Psoas muscle (tissue), 7 donors: ENCODE measurements at regions not wholly inside any gene's neighbourhood (a gene's known extent, or its start where the extent isn't known, plus 50 kb on each side); places are given as distances from the start of the nearest gene placed in this dataset.

Source experiments
- ATAC-seq, 4 donors: fragments of 200-7000 bp; cut with Tn5 transposase; one replicate each; pipeline ENCODE4 v1.9.1; 2020; ENCODE audit warnings: moderate library complexity in 3 of 4, mild to moderate bottlenecking in 2 of 4
- DNase-seq, 2 donors: peaks; one replicate each; pipeline ENCODE4 v3.0.0-alpha.2; 2020
- H3K27ac ChIP-seq: fragments of 200-600 bp; one replicate; pipeline ENCODE4 v1.8.0; 2022
- H3K27me3 ChIP-seq, 3 donors: fragments of 200-600 bp in 1 of 3; one replicate each; pipeline versions ENCODE4 v1.6.1 to v1.8.0; 2013 to 2022; ENCODE audit warnings: low read length in 2 of 3, mild to moderate bottlenecking in 2 of 3, moderate library complexity in 1 of 3; ENCODE audit not compliant: insufficient read depth in 3 of 3
- H3K36me3 ChIP-seq, 2 donors: fragments of 200-600 bp in 1 of 2; one replicate each; pipeline versions ENCODE4 v1.6.1 to v1.8.0; 2013 to 2022; ENCODE audit warnings: low read depth in 1 of 2, mild to moderate bottlenecking in 1 of 2, moderate library complexity in 1 of 2; ENCODE audit not compliant: insufficient read depth in 1 of 2
- H3K4me1 ChIP-seq: fragments of 200-600 bp; one replicate; pipeline ENCODE4 v1.8.0; 2022
- H3K4me3 ChIP-seq: fragments of 200-600 bp; one replicate; pipeline ENCODE4 v1.8.0; 2022; ENCODE audit warnings: mild to moderate bottlenecking
- H3K9me3 ChIP-seq: fragments of 200-600 bp; one replicate; pipeline ENCODE4 v1.8.0; 2022
- CTCF ChIP-seq: fragments of 200-600 bp; IDR thresholded peaks from one replicate; pipeline ENCODE4 v1.8.0; 2022; ENCODE audit warnings: antibody characterized with exemption
- WGBS, 3 donors: extraction: QIAGEN DNeasy Blood & Tissue Kit; methylation state at CpG; one replicate each; pipeline versions ENCODE4 v1.1.6 to v1.1.7; 2013; 5-methylcytosine and 5-hydroxymethylcytosine counted together
- intact Hi-C, 2 donors: fragments of 100-400 bp; cut with DNase I; formaldehyde crosslinking; loops; one replicate each; pipeline versions ENCODE4 v1.11.0 to v1.14.2; 2022
- donor health status: healthy with polysubstance abuse.
- donor health status: DM: no; HTN: no; CAD: no; lungs with moderate emphysema.
- donor health status: Bipolar disorder and iron deficiency.
- donor health status: healthy.
- donor health status: DM: yes; HTN: yes; CAD: no.
- donor health status: DM: no; HTN: no; CAD: no.
- donor health status: DM: yes; HTN: yes; CAD: no.

- ATAC-seq (no peak), DNase-seq (no peak)
- Histone ChIP-seq H3K9me3 (peaks cover under 1% of the 10 kb centered on the region), H3K4me1 (no peaks in the 10 kb centered on the region), H3K27ac (no peak overlapping the region), H3K4me3 (no peak overlapping the region), H3K36me3 (no peaks in the 10 kb centered on the region), H3K27me3 (no peaks in the 10 kb centered on the region)
- intact Hi-C loops: no loop called here
- no peak for TF ChIP-seq CTCF
- WGBS, 3 donors: 49 to 55% (median 55%) methylated on average over 6 of the region's 6 CpGs
Observed at GRCh38 chr6:155660251-155660977, 204.8 kb upstream of the NOX3 start.

- 84 to 85% (median 84%) methylated on average over 3 of the region's 3 CpGs for WGBS, 3 donors
Observed at GRCh38 chr6:155656024-155656423, 200.4 kb upstream of the NOX3 start.

GRCh38 chr6:155654474-155654873 lies 198.8 kb upstream of the NOX3 start:
- intact Hi-C loops: no loop called here
- TF ChIP-seq CTCF: no peak
- Histone ChIP-seq H3K36me3 (no peaks in the 10 kb centered on the region), H3K4me1 (no peaks in the 10 kb centered on the region), H3K4me3 (no peak overlapping the region), H3K27ac (no peak overlapping the region), H3K9me3 (peaks cover 6% of the 10 kb centered on the region), H3K27me3 (no peaks in the 10 kb centered on the region)
- no peak for ATAC-seq
- no peak for DNase-seq

More at GRCh38 chr6:155656024-155656423, 200.4 kb upstream of the NOX3 start:
- ATAC-seq: no peak
- no peak overlapping the region for H3K27ac ChIP-seq
- no peak for DNase-seq
- no peak for TF ChIP-seq CTCF
- H3K36me3 ChIP-seq: no peaks in the 10 kb centered on the region
- peaks cover 6% of the 10 kb centered on the region for H3K9me3 ChIP-seq
- intact Hi-C loops: no loop called here
- H3K4me1 ChIP-seq: no peaks in the 10 kb centered on the region
- H3K27me3 ChIP-seq: no peaks in the 10 kb centered on the region
- H3K4me3 ChIP-seq: no peak overlapping the region

GRCh38 chr6:155648301-155648700 lies 192.7 kb upstream of the NOX3 start:
- no peak for ATAC-seq
- Histone ChIP-seq H3K27ac (no peak overlapping the region), H3K36me3 (no peaks in the 10 kb centered on the region), H3K4me1 (no peaks in the 10 kb centered on the region), H3K9me3 (no peaks in the 10 kb centered on the region), H3K4me3 (no peak overlapping the region), H3K27me3 (no peaks in the 10 kb centered on the region)
- intact Hi-C loops: no loop called here
- 15 to 24% (median 18%) methylated on average over 5 of the region's 5 CpGs for WGBS, 3 donors
- no peak for DNase-seq
- no peak for TF ChIP-seq CTCF

- Histone ChIP-seq H3K4me3 (no peak overlapping the region), H3K9me3 (no peaks in the 10 kb centered on the region), H3K4me1 (no peaks in the 10 kb centered on the region), H3K27ac (no peak overlapping the region), H3K27me3 (no peaks in the 10 kb centered on the region), H3K36me3 (no peaks in the 10 kb centered on the region)
- no peak for DNase-seq
- intact Hi-C loops: loop anchor here in 1 of 2 donors (2.0 kb wide), 1 partner anchor 27 kb away; no protein-coding TSS in a partner anchor
- no peak for ATAC-seq
- no peak for TF ChIP-seq CTCF
Observed at GRCh38 chr6:155647354-155647753, 191.7 kb upstream of the NOX3 start.
